GM19023 (cell line): ENCODE measurements at regions not wholly inside any gene's neighbourhood (a gene's known extent, or its start where the extent isn't known, plus 50 kb on each side); places are given as distances from the start of the nearest gene placed in this dataset.

Source experiments
- ATAC-seq: cut with Tn5 transposase; IDR thresholded peaks from one replicate; pipeline ENCODE4 v1.9.1; 2021; ENCODE audit warnings: mild to moderate bottlenecking, moderate library complexity; ENCODE audit not compliant: unreplicated experiment

GRCh38 chr1:38622197-38622596, 237.4 kb downstream of the RRAGC start:
- no peak for ATAC-seq

- ATAC-seq: no peak
Observed at GRCh38 chr1:38616846-38617245, 242.7 kb downstream of the RRAGC start.

- ATAC-seq: no peak
Observed at GRCh38 chr1:38615680-38616079, 243.9 kb downstream of the RRAGC start.

GRCh38 chr1:38614861-38615260, 244.7 kb downstream of the RRAGC start:
- ATAC-seq: no peak

- ATAC-seq: no peak
Observed at GRCh38 chr1:38613996-38614395, 245.6 kb downstream of the RRAGC start.

- no peak for ATAC-seq
Observed at GRCh38 chr1:38612951-38613350, 246.6 kb downstream of the RRAGC start.

- ATAC-seq: no peak
Observed at GRCh38 chr1:38611664-38612211, 247.8 kb downstream of the RRAGC start.

- ATAC-seq: no peak
Observed at GRCh38 chr1:38609166-38610025, 250.2 kb downstream of the RRAGC start.

GRCh38 chr1:38608202-38608864, 251.2 kb downstream of the RRAGC start:
- no peak for ATAC-seq

GRCh38 chr1:38607526-38607925, 252.0 kb downstream of the RRAGC start:
- no peak for ATAC-seq

- no peak for ATAC-seq
Observed at GRCh38 chr1:38605063-38605462, 254.5 kb downstream of the RRAGC start.

- ATAC-seq: no peak
Observed at GRCh38 chr1:38603907-38604306, 255.7 kb downstream of the RRAGC start.

GRCh38 chr1:38600905-38601304, 258.7 kb downstream of the RRAGC start:
- ATAC-seq: no peak

- no peak for ATAC-seq
Observed at GRCh38 chr1:38600286-38600685, 259.3 kb downstream of the RRAGC start.

- no peak for ATAC-seq
Observed at GRCh38 chr1:38598118-38598517, 261.5 kb downstream of the RRAGC start.

GRCh38 chr1:38589036-38589435, 270.5 kb downstream of the RRAGC start:
- ATAC-seq: no peak

- ATAC-seq: no peak
Observed at GRCh38 chr1:38587766-38588165, 271.8 kb downstream of the RRAGC start.

- no peak for ATAC-seq
Observed at GRCh38 chr1:38586993-38587646, 272.5 kb downstream of the RRAGC start.

- ATAC-seq: no peak
Observed at GRCh38 chr1:38585971-38586370, 273.6 kb downstream of the RRAGC start.

- no peak for ATAC-seq
Observed at GRCh38 chr1:38585460-38585859, 274.1 kb downstream of the RRAGC start.
